BLaER1 (cell line): ENCODE measurements at regions not wholly inside any gene's neighbourhood (a gene's known extent, or its start where the extent isn't known, plus 50 kb on each side); places are given as distances from the start of the nearest gene placed in this dataset.
A peak's percentile ranks its signal among the peaks of the same experiment; 100 is the strongest.

Experiments
- H3K27ac ChIP-seq: shearing (Covaris generic); formaldehyde crosslinking; 2 replicates; pipeline ENCODE4 v1.8.1; 2022
- H3K27me3 ChIP-seq: shearing (Covaris generic); formaldehyde crosslinking; 2 replicates; pipeline ENCODE4 v1.8.1; 2022
- H3K36me3 ChIP-seq: shearing (Covaris generic); formaldehyde crosslinking; 2 replicates; pipeline ENCODE4 v1.8.1; 2022
- H3K4me1 ChIP-seq: shearing (Covaris generic); formaldehyde crosslinking; 2 replicates; pipeline ENCODE4 v1.8.1; 2022
- H3K4me2 ChIP-seq: shearing (Covaris generic); formaldehyde crosslinking; 2 replicates; pipeline ENCODE4 v1.8.1; 2022
- H3K4me3 ChIP-seq: shearing (Covaris generic); formaldehyde crosslinking; 2 replicates; pipeline ENCODE4 v1.8.1; 2022
- H3K9ac ChIP-seq: shearing (Covaris generic); formaldehyde crosslinking; 2 replicates; pipeline ENCODE4 v1.8.1; 2022
- H3K9me3 ChIP-seq: shearing (Covaris generic); formaldehyde crosslinking; 2 replicates; pipeline ENCODE4 v1.8.1; 2022
- H4K20me1 ChIP-seq: shearing (Covaris generic); formaldehyde crosslinking; 2 replicates; pipeline ENCODE4 v1.8.1; 2022
- Cebpa-rat ChIP-seq: shearing (Covaris generic); IDR thresholded peaks from 2 replicates; pipeline ENCODE4 v1.8.1; 2022

- H3K9ac ChIP-seq = no peak overlapping the region
- H3K9me3 ChIP-seq = no peaks in the 10 kb centered on the region
- H3K4me1 ChIP-seq = peaks cover 8% of the 10 kb centered on the region
- H3K4me2 ChIP-seq = no peak overlapping the region
- no peak overlapping the region for H3K27ac ChIP-seq
- peaks cover 17% of the 10 kb centered on the region for H3K27me3 ChIP-seq
- no peak overlapping the region for H3K4me3 ChIP-seq
- no peaks in the 10 kb centered on the region; the same call in 1 of the 2 replicates for H4K20me1 ChIP-seq
- TF ChIP-seq Cebpa-rat = no peak
- no peaks in the 10 kb centered on the region for H3K36me3 ChIP-seq
Measured at GRCh38 chr1:229022595-229023333, 248.1 kb upstream of the RAB4A start.

- peaks cover 25% of the 10 kb centered on the region for H3K27me3 ChIP-seq
- no peak overlapping the region for H3K4me2 ChIP-seq
- H4K20me1 ChIP-seq = peaks cover 4% of the 10 kb centered on the region; the same call in 1 of the 2 replicates
- H3K4me3 ChIP-seq = no peak overlapping the region
- H3K4me1 ChIP-seq = peaks cover 10% of the 10 kb centered on the region
- TF ChIP-seq Cebpa-rat = no peak
- H3K9me3 ChIP-seq = no peaks in the 10 kb centered on the region
- H3K9ac ChIP-seq = no peak overlapping the region
- H3K36me3 ChIP-seq = no peaks in the 10 kb centered on the region
- H3K27ac ChIP-seq = no peak overlapping the region
Measured at GRCh38 chr1:229023651-229024300, 247.1 kb upstream of the RAB4A start.

DNA sequence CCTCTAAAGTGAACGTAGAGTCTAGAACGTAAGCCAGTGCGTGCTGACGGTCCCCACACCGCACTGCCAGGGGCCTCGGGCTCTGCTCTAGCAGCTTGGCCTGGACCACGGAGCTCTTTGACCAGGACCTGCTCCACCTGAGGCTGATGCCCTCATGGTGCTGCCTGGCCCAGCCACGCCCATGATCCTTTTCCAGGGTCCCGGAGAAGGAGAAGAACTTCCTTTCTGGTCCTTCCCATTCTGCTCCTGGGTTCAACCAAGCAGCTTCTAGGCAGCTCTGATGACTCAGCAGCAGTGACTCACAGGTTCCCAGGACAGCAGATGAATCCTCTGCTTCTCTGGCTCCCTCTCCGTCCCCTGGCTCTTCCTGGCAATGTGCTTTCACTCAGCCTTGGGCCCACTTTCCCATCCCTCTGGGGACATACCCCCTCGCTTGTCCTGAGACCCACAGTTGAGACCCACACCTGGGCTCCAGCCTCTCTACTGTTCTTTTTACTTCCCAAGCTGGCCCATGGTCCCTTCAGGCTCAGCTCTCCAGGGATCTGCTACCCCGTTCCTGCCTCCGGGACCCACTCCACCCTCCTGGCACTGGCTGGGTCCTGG, 246.3 kb upstream of the RAB4A start:
- Histone ChIP-seq H3K9me3 (no peaks in the 10 kb centered on the region), H3K27ac (no peak overlapping the region), H3K9ac (no peak overlapping the region), H3K4me1 (peaks cover 10% of the 10 kb centered on the region), H3K4me2 (no peak overlapping the region), H3K36me3 (no peaks in the 10 kb centered on the region), H3K27me3 (peaks cover 33% of the 10 kb centered on the region), H4K20me1 (peaks cover 11% of the 10 kb centered on the region; the same call in 1 of the 2 replicates), H3K4me3 (no peak overlapping the region)
- TF ChIP-seq Cebpa-rat = no peak

DNA sequence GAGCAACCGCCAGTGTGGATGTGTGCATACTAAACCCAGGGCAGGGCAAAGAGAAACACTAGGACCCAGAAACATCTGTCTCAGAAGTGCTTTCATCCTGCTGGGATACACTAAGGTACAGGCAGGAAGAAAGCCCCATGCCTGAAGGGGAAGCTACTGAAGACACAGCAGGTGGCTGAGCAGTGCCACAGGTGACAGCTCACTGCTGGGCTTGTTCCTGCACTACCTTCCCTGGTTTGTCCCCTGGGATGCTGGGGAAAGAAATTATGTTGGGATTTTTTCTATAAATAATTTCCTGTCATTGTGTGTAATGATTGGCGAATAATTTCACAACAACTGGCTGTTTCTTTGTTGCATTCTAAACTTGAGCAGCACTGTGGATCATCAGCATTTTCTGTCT, 245.3 kb upstream of the RAB4A start:
- Histone ChIP-seq H3K36me3 (no peaks in the 10 kb centered on the region), H3K27ac (no peak overlapping the region), H3K9ac (no peak overlapping the region), H3K27me3 (peaks cover 42% of the 10 kb centered on the region), H4K20me1 (peaks cover 11% of the 10 kb centered on the region; the same call in 1 of the 2 replicates), H3K9me3 (no peaks in the 10 kb centered on the region), H3K4me2 (no peak overlapping the region), H3K4me3 (no peak overlapping the region), H3K4me1 (peaks cover 10% of the 10 kb centered on the region)
- TF ChIP-seq Cebpa-rat = no peak

DNA sequence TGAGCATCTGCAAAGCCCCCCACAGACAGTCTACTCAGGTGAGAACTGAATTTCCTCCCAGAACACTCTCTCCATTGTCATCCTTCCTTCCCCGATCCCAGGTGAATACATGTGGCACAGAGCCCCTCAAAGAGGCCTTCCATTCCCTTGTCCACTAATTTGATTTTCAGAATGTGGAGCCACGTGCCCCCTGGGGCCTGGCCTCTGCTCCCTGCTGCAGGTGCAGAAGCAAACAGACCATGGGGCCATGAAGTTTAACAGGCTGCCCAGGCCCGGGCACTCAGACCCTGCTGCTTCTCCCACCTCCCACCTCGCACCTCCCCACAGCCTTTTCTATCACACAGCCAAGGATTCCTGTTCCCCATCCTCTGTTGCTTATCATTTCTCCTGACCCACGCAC, 243.8 kb upstream of the RAB4A start:
- no peak overlapping the region for H3K27ac ChIP-seq
- H3K9me3 ChIP-seq = no peaks in the 10 kb centered on the region
- no peak overlapping the region for H3K4me3 ChIP-seq
- peaks cover 19% of the 10 kb centered on the region; the same call in 1 of the 2 replicates for H4K20me1 ChIP-seq
- H3K36me3 ChIP-seq = no peaks in the 10 kb centered on the region
- H3K9ac ChIP-seq = no peak overlapping the region
- H3K4me2 ChIP-seq = peak overlapping the region; percentile 70; the same call in 1 of the 2 replicates
- H3K27me3 ChIP-seq = peaks cover 58% of the 10 kb centered on the region
- TF ChIP-seq Cebpa-rat = no peak
- H3K4me1 ChIP-seq = peaks cover 10% of the 10 kb centered on the region

- H3K27me3 ChIP-seq = peaks cover 64% of the 10 kb centered on the region
- peaks cover 24% of the 10 kb centered on the region; the same call in 1 of the 2 replicates for H4K20me1 ChIP-seq
- no peaks in the 10 kb centered on the region for H3K36me3 ChIP-seq
- H3K4me3 ChIP-seq = no peak overlapping the region
- H3K9me3 ChIP-seq = no peaks in the 10 kb centered on the region
- no peak overlapping the region for H3K9ac ChIP-seq
- TF ChIP-seq Cebpa-rat = no peak
- no peak overlapping the region for H3K27ac ChIP-seq
- H3K4me2 ChIP-seq = peak overlapping the region; percentile 70
- H3K4me1 ChIP-seq = peaks cover 10% of the 10 kb centered on the region
Measured at GRCh38 chr1:229027622-229028182, 243.2 kb upstream of the RAB4A start.

- Histone ChIP-seq H3K36me3 (no peaks in the 10 kb centered on the region), H3K9me3 (no peaks in the 10 kb centered on the region), H3K4me3 (no peak overlapping the region), H3K4me2 (peak overlapping the region; percentile 17; the same call in 1 of the 2 replicates), H4K20me1 (peaks cover 31% of the 10 kb centered on the region; the same call in 1 of the 2 replicates), H3K4me1 (peaks cover 10% of the 10 kb centered on the region), H3K27ac (no peak overlapping the region), H3K9ac (no peak overlapping the region), H3K27me3 (peaks cover 72% of the 10 kb centered on the region)
- TF ChIP-seq Cebpa-rat = no peak
Measured at GRCh38 chr1:229028544-229028943, 242.4 kb upstream of the RAB4A start.

DNA sequence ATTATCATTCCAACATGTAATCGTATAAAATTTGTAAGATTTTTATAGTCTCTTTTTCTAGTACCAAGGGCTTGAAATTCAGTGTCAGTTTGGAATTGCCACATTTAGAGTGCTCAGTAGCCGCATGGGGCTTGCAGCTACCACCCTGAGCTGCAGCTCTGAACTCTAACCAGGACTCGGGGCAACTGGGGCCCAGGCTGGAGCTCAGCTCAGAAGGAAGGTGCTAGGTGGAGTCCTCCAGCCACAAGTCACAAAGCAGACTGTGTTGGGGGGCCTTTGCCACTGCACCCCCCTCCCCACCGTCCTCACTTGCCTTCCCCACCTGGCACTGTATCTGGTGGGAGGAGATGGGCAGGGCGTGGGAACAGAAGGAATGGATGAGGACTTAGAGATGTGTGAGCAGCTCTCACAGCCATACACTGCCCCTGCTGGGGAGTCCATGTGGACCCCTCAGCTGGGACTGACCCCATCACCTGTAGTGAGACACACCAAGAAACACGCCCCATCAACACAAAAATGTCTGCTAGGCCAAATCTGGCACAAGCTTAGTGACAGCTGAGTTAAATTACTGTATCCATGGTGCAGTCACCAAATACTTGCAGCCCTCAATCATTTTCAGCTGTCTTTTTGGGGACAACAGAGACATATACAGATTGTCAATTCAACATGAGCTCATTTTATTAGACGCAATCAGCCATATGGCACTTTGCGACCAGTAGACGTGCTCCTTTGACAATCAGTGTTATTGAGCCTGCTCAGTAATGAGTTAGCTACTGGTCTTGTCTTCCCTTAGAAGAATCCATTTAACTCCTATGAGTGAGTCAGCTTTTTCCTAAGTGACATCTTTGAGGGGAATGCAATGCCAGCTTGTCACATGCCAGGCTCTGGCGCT, 241.7 kb upstream of the RAB4A start:
- no peak for TF ChIP-seq Cebpa-rat
- Histone ChIP-seq H3K27ac (no peak overlapping the region), H3K9ac (no peak overlapping the region), H3K4me3 (no peak overlapping the region), H3K9me3 (no peaks in the 10 kb centered on the region), H3K4me1 (peaks cover 10% of the 10 kb centered on the region), H3K36me3 (no peaks in the 10 kb centered on the region), H4K20me1 (peaks cover 38% of the 10 kb centered on the region; the same call in 1 of the 2 replicates), H3K27me3 (peaks cover 78% of the 10 kb centered on the region), H3K4me2 (no peak overlapping the region)

DNA sequence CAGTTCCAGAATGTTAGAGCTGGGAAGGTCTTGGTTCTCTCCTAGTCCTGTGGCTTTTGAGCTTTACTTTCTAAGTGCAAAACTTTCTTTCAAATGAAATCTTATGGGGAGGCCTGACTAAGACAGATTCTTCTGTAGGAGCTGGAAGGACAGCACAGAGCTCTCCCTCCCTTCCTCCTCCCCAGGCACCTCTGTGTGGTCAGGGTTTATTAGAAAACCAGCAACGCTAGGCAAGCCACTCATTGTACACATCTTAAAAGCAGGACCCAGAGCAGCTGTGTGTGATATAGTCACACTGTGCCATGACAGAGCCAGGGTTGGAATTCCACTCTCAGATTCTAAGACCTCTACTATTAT, 241.1 kb upstream of the RAB4A start:
- Histone ChIP-seq H3K27ac (no peak overlapping the region), H3K27me3 (peaks cover 79% of the 10 kb centered on the region), H3K4me2 (no peak overlapping the region), H4K20me1 (peaks cover 45% of the 10 kb centered on the region; the same call in 1 of the 2 replicates), H3K36me3 (no peaks in the 10 kb centered on the region), H3K4me3 (no peak overlapping the region), H3K9ac (no peak overlapping the region), H3K4me1 (peaks cover 12% of the 10 kb centered on the region), H3K9me3 (no peaks in the 10 kb centered on the region)
- no peak for TF ChIP-seq Cebpa-rat
